NCI-H2107 (cell line): ENCODE measurements at regions not wholly inside any gene's neighbourhood (a gene's known extent, or its start where the extent isn't known, plus 50 kb on each side); places are given as distances from the start of the nearest gene placed in this dataset.

Source experiments
- DNase-seq: peaks from one replicate; lab custom pipeline; 2025; lab: John Stamatoyannopoulos, UW

- DNase-seq = no peak
Observed at GRCh38 chr4:123266221-123266620, 130.4 kb upstream of the SPRY1 start.

- DNase-seq = no peak
Observed at GRCh38 chr4:123278755-123279154, 117.8 kb upstream of the SPRY1 start.

GRCh38 chr4:123283371-123283895 lies 113.2 kb upstream of the SPRY1 start:
- no peak for DNase-seq

GRCh38 chr4:123284168-123284567 lies 112.4 kb upstream of the SPRY1 start:
- no peak for DNase-seq

GRCh38 chr4:123286903-123287466 lies 109.6 kb upstream of the SPRY1 start:
- no peak for DNase-seq

- no peak for DNase-seq
Observed at GRCh38 chr4:123288309-123289025, 108.1 kb upstream of the SPRY1 start.

- DNase-seq = no peak
Observed at GRCh38 chr4:123291329-123291728, 105.3 kb upstream of the SPRY1 start.

- DNase-seq = no peak
Observed at GRCh38 chr4:123297836-123298235, 98.8 kb upstream of the SPRY1 start.

GRCh38 chr4:123298261-123298660 lies 98.3 kb upstream of the SPRY1 start:
- no peak for DNase-seq

GRCh38 chr4:123298801-123299200 lies 97.8 kb upstream of the SPRY1 start:
- no peak for DNase-seq

- DNase-seq = no peak
Observed at GRCh38 chr4:123299212-123299691, 97.3 kb upstream of the SPRY1 start.

GRCh38 chr4:123300222-123301039 lies 96.2 kb upstream of the SPRY1 start:
- DNase-seq = no peak

- no peak for DNase-seq
Observed at GRCh38 chr4:123301923-123302322, 94.7 kb upstream of the SPRY1 start.

GRCh38 chr4:123304151-123304964 lies 92.2 kb upstream of the SPRY1 start:
- peak; percentile 29 for DNase-seq

GRCh38 chr4:123305736-123306135 lies 90.9 kb upstream of the SPRY1 start:
- DNase-seq = no peak

GRCh38 chr4:123306769-123307168 lies 89.8 kb upstream of the SPRY1 start:
- DNase-seq = no peak

- DNase-seq = no peak
Observed at GRCh38 chr4:123308667-123309066, 87.9 kb upstream of the SPRY1 start.

GRCh38 chr4:123312116-123312515 lies 84.5 kb upstream of the SPRY1 start:
- DNase-seq = no peak

- DNase-seq = no peak
Observed at GRCh38 chr4:123312951-123313592, 83.5 kb upstream of the SPRY1 start.

GRCh38 chr4:123315617-123316016 lies 81.0 kb upstream of the SPRY1 start:
- no peak for DNase-seq

GRCh38 chr4:123317211-123317610 lies 79.4 kb upstream of the SPRY1 start:
- DNase-seq = no peak
